HCT116 (cell line): ENCODE measurements at regions not wholly inside any gene's neighbourhood (a gene's known extent, or its start where the extent isn't known, plus 50 kb on each side); places are given as distances from the start of the nearest gene placed in this dataset.

Experiments
- ATAC-seq: fragments of 200-7000 bp; cut with Tn5 transposase; 2 replicates; pipeline ENCODE4 v1.9.1; 2020; ENCODE audit warnings: mild to moderate bottlenecking, moderate library complexity
- BruUV-seq: library from RNA; stranded (reverse); fragments of 400-500 nt; replicated peaks from 2 replicates; lab custom pipeline; 2021; lab: Mats Ljungman, UMichigan
- CTCF ChIA-PET: fragments of 300-600 bp; sonication (Branson Sonifier 250); formaldehyde crosslinking; loops from one replicate; lab custom pipeline; 2021; ENCODE audit warnings: antibody characterized with exemption; lab: Charles Lee
- POLR2A ChIA-PET: fragments of 300-600, 350-600 bp; sonication (Branson Sonifier 250); formaldehyde crosslinking; loops from one replicate; lab custom pipeline; 2021; ENCODE audit warnings: antibody characterized with exemption; lab: Charles Lee
- RAD21 ChIA-PET, 2 experiments: fragments of 300-600 bp; sonication (Branson Sonifier 250); formaldehyde crosslinking; loops; one replicate each; lab custom pipeline; 2023; ENCODE audit warnings: low total read pairs in 2 of 2; ENCODE audit not compliant: uncharacterized antibody in 2 of 2, unreplicated experiment in 2 of 2, low non-redundant PET in 1 of 2; lab: Charles Lee
- DNase-seq: peaks from one replicate; pipeline ENCODE4 v3.0.0-alpha.2; 2010; ENCODE audit warnings: low read depth, low spot score
- H2AFZ ChIP-seq: fragments of 200-600 bp; shearing (Covaris generic), sonication (generic); 2 replicates; pipeline ENCODE4 v1.6.1; 2017; ENCODE audit warnings: low read depth, mixed run types, mixed read lengths, antibody characterized with exemption, low read length; ENCODE audit not compliant: poor library complexity, severe bottlenecking
- H3K27ac ChIP-seq: 2 replicates; pipeline ENCODE4 v1.5.1; 2012; ENCODE audit warnings: low read depth, low read length
- H3K27me3 ChIP-seq: fragments of 200-600 bp; sonication (generic); 2 replicates; pipeline ENCODE4 v1.6.1; 2016; ENCODE audit warnings: mixed run types, low read length, mixed read lengths; ENCODE audit not compliant: insufficient read depth
- H3K36me3 ChIP-seq, 2 experiments: fragments of 200-500 bp in 1 of 2; fragments of 200-600 bp in 1 of 2; sonication (Bioruptor generic) in 1 of 2; sonication (generic) in 1 of 2; 2 replicates each; pipeline versions ENCODE4 v1.5.1 to v1.6.1; 2014 to 2016; ENCODE audit warnings: low read length in 2 of 2, inconsistent platforms in 1 of 2, mixed read lengths in 1 of 2, mixed run types in 1 of 2; ENCODE audit not compliant: insufficient read depth in 2 of 2, control insufficient read depth in 1 of 2
- H3K4me1 ChIP-seq, 2 experiments: fragments of 200-600 bp in 1 of 2; sonication (generic) in 1 of 2; 2 replicates each; pipeline versions ENCODE4 v1.5.1 to v1.6.1; 2012 to 2017; ENCODE audit warnings: low read length in 2 of 2, inconsistent platforms in 1 of 2, mild to moderate bottlenecking in 1 of 2, mixed read lengths in 1 of 2, mixed run types in 1 of 2, moderate library complexity in 1 of 2; ENCODE audit not compliant: insufficient read depth in 2 of 2, control insufficient read depth in 1 of 2
- H3K4me2 ChIP-seq: fragments of 200-600 bp; sonication (generic); 2 replicates; pipeline ENCODE4 v1.6.1; 2017; ENCODE audit warnings: mixed run types, low read length, mixed read lengths
- H3K4me3 ChIP-seq, 2 experiments: fragments of 200-600 bp in 1 of 2; sonication (generic) in 1 of 2; replicated peaks in 1 of 2; 2 replicates each; pipeline ENCODE4 v1.5.1; 2011 to 2016; ENCODE audit warnings: low read length in 2 of 2, control low read depth in 1 of 2, low read depth in 1 of 2, mild to moderate bottlenecking in 1 of 2, mixed read lengths in 1 of 2, mixed run types in 1 of 2
- H3K79me2 ChIP-seq: fragments of 200-600 bp; sonication (generic); 2 replicates; pipeline ENCODE4 v1.6.1; 2017; ENCODE audit warnings: mild to moderate bottlenecking, mixed run types, low read length, moderate library complexity, mixed read lengths; ENCODE audit not compliant: insufficient read depth
- H3K9ac ChIP-seq: fragments of 200-600 bp; sonication (generic); 2 replicates; pipeline ENCODE4 v1.6.1; 2016; ENCODE audit warnings: low read length, mixed read lengths
- H3K9me2 ChIP-seq: fragments of 200-600 bp; sonication (generic), shearing (Covaris generic); 2 replicates; pipeline ENCODE4 v1.6.1; 2017; ENCODE audit warnings: mixed run types, mild to moderate bottlenecking, moderate library complexity; ENCODE audit not compliant: insufficient read depth
- H3K9me3 ChIP-seq, 2 experiments: fragments of 200-500 bp in 1 of 2; fragments of 200-600 bp in 1 of 2; sonication (Bioruptor generic) in 1 of 2; sonication (generic) in 1 of 2; 2 replicates each; pipeline ENCODE4 v1.6.1; 2014 to 2017; ENCODE audit warnings: low read length in 2 of 2, mixed read lengths in 2 of 2, inconsistent platforms in 1 of 2, low read depth in 1 of 2, mild to moderate bottlenecking in 1 of 2, mixed run types in 1 of 2, moderate library complexity in 1 of 2; ENCODE audit not compliant: control insufficient read depth in 1 of 2, insufficient read depth in 1 of 2
- H4K20me1 ChIP-seq: fragments of 200-600 bp; sonication (generic), shearing (Covaris generic); 2 replicates; pipeline ENCODE4 v1.6.1; 2017; ENCODE audit warnings: mixed run types, mild to moderate bottlenecking, moderate library complexity; ENCODE audit not compliant: insufficient read depth
- ATF3 ChIP-seq: IDR thresholded peaks from 2 replicates; pipeline ENCODE4 v1.6.1; 2012
- CBX3 ChIP-seq: IDR thresholded peaks from 2 replicates; pipeline ENCODE4 v1.6.1; 2012; ENCODE audit warnings: low read depth
- CTCF ChIP-seq, 3 experiments: fragments of 200-600 bp in 1 of 3; sonication (generic) in 1 of 3; IDR thresholded peaks in 2 of 3; conservative IDR thresholded peaks in 1 of 3; 2 replicates each; pipeline ENCODE4 v1.5.1; 2012 to 2017; ENCODE audit warnings: low read depth in 2 of 3, low read length in 2 of 3, antibody characterized with exemption in 1 of 3, borderline replicate concordance in 1 of 3, control low read depth in 1 of 3, mild to moderate bottlenecking in 1 of 3, mixed read lengths in 1 of 3, mixed run types in 1 of 3, moderate library complexity in 1 of 3; ENCODE audit not compliant: insufficient read depth in 1 of 3
- EGR1 ChIP-seq: IDR thresholded peaks from 2 replicates; pipeline ENCODE4 v1.6.1; 2012; ENCODE audit warnings: low read depth
- ELF1 ChIP-seq: IDR thresholded peaks from 2 replicates; pipeline ENCODE4 v1.6.1; 2012; ENCODE audit warnings: low read depth, borderline replicate concordance
- FOSL1 ChIP-seq: IDR thresholded peaks from 2 replicates; pipeline ENCODE4 v1.6.1; 2012; ENCODE audit warnings: low read depth
- JUND ChIP-seq: IDR thresholded peaks from 2 replicates; pipeline ENCODE4 v1.6.1; 2012
- MAX ChIP-seq: IDR thresholded peaks from 2 replicates; pipeline ENCODE4 v1.6.1; 2012
- POLR2A ChIP-seq: IDR thresholded peaks from 2 replicates; pipeline ENCODE4 v1.7.0; 2011; ENCODE audit warnings: borderline replicate concordance; ENCODE audit not compliant: insufficient read depth, insufficient read length; ENCODE audit errors: extremely low read depth
- SIN3A ChIP-seq: IDR thresholded peaks from 2 replicates; pipeline ENCODE4 v1.6.1; 2012; ENCODE audit warnings: low read depth
- SRF ChIP-seq: IDR thresholded peaks from 2 replicates; pipeline ENCODE4 v1.6.1; 2012; ENCODE audit warnings: low read depth
- ZFX ChIP-seq: fragments of 450-650 bp; IDR thresholded peaks from 2 replicates; pipeline ENCODE4 v1.6.1; 2017
- intact Hi-C: fragments of 100-400 bp; cut with micrococcal nuclease; formaldehyde crosslinking; loops from 2 replicates; pipeline ENCODE4 v1.10.0; 2022

GRCh38 chr15:79677241-79677640 is 219.6 kb downstream of the MTHFS start:
- intact Hi-C loops, result no loop called here
- Histone ChIP-seq H3K4me1 (no peaks in the 10 kb centered on the region), H3K36me3 (no peaks in the 10 kb centered on the region), H3K9me3 (no peaks in the 10 kb centered on the region), H3K9me2 (no peaks in the 10 kb centered on the region), H3K79me2 (no peaks in the 10 kb centered on the region), H3K4me3 (no peak overlapping the region), H3K27me3 (peaks cover 25% of the 10 kb centered on the region), H4K20me1 (no peaks in the 10 kb centered on the region), H2AFZ (no peak overlapping the region), H3K27ac (no peak overlapping the region), H3K9ac (no peak overlapping the region), H3K4me2 (no peak overlapping the region)
- DNase-seq, result no peak
- POLR2A ChIA-PET, result no interaction called here
- BruUV-seq, result no TSS peak
- TF ChIP-seq CTCF (IDR thresholded peaks at IDR 0.05 in 2 of 3, conservative IDR thresholded peaks at IDR 0.05 in 1 of 3; ENCODE audit: borderline replicate concordance in 1 of 3, insufficient read depth in 1 of 3, low read depth in 2 of 3, low read length in 2 of 3), result no peak
- no peak for TF ChIP-seq SIN3A
- no peak for TF ChIP-seq MAX
- TF ChIP-seq CBX3, result no peak
- TF ChIP-seq JUND, result no peak
- TF ChIP-seq ELF1, result no peak
- TF ChIP-seq FOSL1, result no peak
- TF ChIP-seq SRF, result no peak
- no peak for TF ChIP-seq ZFX
- no peak for TF ChIP-seq EGR1
- no peak for TF ChIP-seq ATF3
- TF ChIP-seq POLR2A, result no peak
- ATAC-seq, result no peak
- RAD21 ChIA-PET, result no interaction called here
- CTCF ChIA-PET, result interaction anchor here (0.6 kb wide), 1 partner anchor 541 kb away, joined by 3 read pairs; no protein-coding TSS in a partner anchor
